Mammary epithelial cell (primary cell): ENCODE measurements at regions not wholly inside any gene's neighbourhood (a gene's known extent, or its start where the extent isn't known, plus 50 kb on each side); places are given as distances from the start of the nearest gene placed in this dataset.

ENCODE experiments used
- CTCF ChIP-seq, 2 donors: IDR thresholded peaks in 1 of 2; conservative IDR thresholded peaks in 1 of 2; 2 replicates each; pipeline ENCODE4 v1.5.1; 2011 to 2012; ENCODE audit warnings: inconsistent platforms in 2 of 2, low read length in 2 of 2, mild to moderate bottlenecking in 2 of 2, control low read depth in 1 of 2, low read depth in 1 of 2; ENCODE audit not compliant: insufficient read depth in 1 of 2; ENCODE audit errors: extremely low read depth in 1 of 2
- EZH2 ChIP-seq: IDR thresholded peaks from 2 replicates; pipeline ENCODE4 v1.6.1; 2012; ENCODE audit warnings: low read length, inconsistent platforms, borderline replicate concordance

GRCh38 chr11:15327786-15328231, 213.1 kb downstream of the INSC start:
- TF ChIP-seq CTCF (conservative IDR thresholded peaks at IDR 0.05 in 1 of 2, IDR thresholded peaks at IDR 0.05 in 1 of 2; ENCODE audit: extremely low read depth in 1 of 2, insufficient read depth in 1 of 2, low read depth in 1 of 2, low read length in 2 of 2) (peak; percentile 32 to 56), EZH2 (no peak)
